Endodermal cell (in vitro differentiated cells): ENCODE measurements at regions not wholly inside any gene's neighbourhood (a gene's known extent, or its start where the extent isn't known, plus 50 kb on each side); places are given as distances from the start of the nearest gene placed in this dataset.
A peak's percentile ranks its signal among the peaks of the same experiment; 100 is the strongest.

ENCODE experiments used
- DNase-seq: peaks from one replicate; pipeline ENCODE4 v3.0.0-alpha.2; 2017
- H3K27ac ChIP-seq: 2 replicates; pipeline ENCODE4 v1.5.1; 2013; ENCODE audit warnings: mild to moderate bottlenecking, low read depth, low read length, moderate library complexity
- H3K27me3 ChIP-seq: 2 replicates; pipeline ENCODE4 v1.6.1; 2013; ENCODE audit warnings: mild to moderate bottlenecking, low read length, moderate library complexity; ENCODE audit not compliant: insufficient read depth, control insufficient read depth, poor library complexity, severe bottlenecking
- H3K36me3 ChIP-seq: 2 replicates; pipeline ENCODE4 v1.7.0; 2013; ENCODE audit warnings: mild to moderate bottlenecking, low read length, moderate library complexity; ENCODE audit not compliant: control insufficient read depth, insufficient read depth
- H3K4me1 ChIP-seq: one replicate; pipeline ENCODE4 v1.7.0; 2013; ENCODE audit warnings: low read length; ENCODE audit not compliant: control insufficient read depth, insufficient read depth
- H3K4me3 ChIP-seq: 2 replicates; pipeline ENCODE4 v1.5.1; 2013; ENCODE audit warnings: mild to moderate bottlenecking, low read length, moderate library complexity
- H3K9ac ChIP-seq: 2 replicates; pipeline ENCODE4 v1.6.1; 2013; ENCODE audit warnings: mild to moderate bottlenecking, low read length, moderate library complexity; ENCODE audit not compliant: poor library complexity, severe bottlenecking; ENCODE audit errors: extremely low read depth
- H3K9me3 ChIP-seq: 2 replicates; pipeline ENCODE4 v1.6.1; 2013; ENCODE audit warnings: mild to moderate bottlenecking, low read length, moderate library complexity; ENCODE audit not compliant: control insufficient read depth
- H3K27ac Mint-ChIP-seq: 2 replicates; pipeline ENCODE4 v1.8.0; 2020; ENCODE audit warnings: mixed read lengths
- H3K27me3 Mint-ChIP-seq: 2 replicates; pipeline ENCODE4 v1.8.0; 2021; ENCODE audit warnings: mild to moderate bottlenecking, mixed read lengths; ENCODE audit not compliant: insufficient read depth
- H3K36me3 Mint-ChIP-seq: 2 replicates; pipeline ENCODE4 v1.8.0; 2020; ENCODE audit warnings: low read depth, mixed read lengths
- H3K4me1 Mint-ChIP-seq: 2 replicates; pipeline ENCODE4 v1.8.0; 2020; ENCODE audit warnings: mixed read lengths
- H3K4me3 Mint-ChIP-seq: 2 replicates; pipeline ENCODE4 v1.8.0; 2020; ENCODE audit warnings: mild to moderate bottlenecking, moderate library complexity, mixed read lengths
- H3K9me3 Mint-ChIP-seq: 2 replicates; pipeline ENCODE4 v1.8.0; 2020; ENCODE audit warnings: mild to moderate bottlenecking, mixed read lengths
- CTCF ChIP-seq: fragments of 200-600 bp; sonication (generic); conservative IDR thresholded peaks from 2 replicates; pipeline ENCODE4 v1.5.0; 2021; ENCODE audit warnings: antibody characterized with exemption, mild to moderate bottlenecking
- WGBS, 2 experiments: methylation state at CpG; one replicate each; pipeline versions ENCODE4 v1.1.5 to v1.1.7; 2013; ENCODE audit warnings: missing lambda C conversion rate in 2 of 2, mixed read lengths in 1 of 2; ENCODE audit not compliant: insufficient coverage in 1 of 2, insufficient read length in 1 of 2; 5-methylcytosine and 5-hydroxymethylcytosine counted together

GRCh38 chr2:236754271-236754944, 184.8 kb downstream of the ACKR3 start:
- Mint-ChIP-seq H3K4me1 (peaks cover 45% of the 10 kb centered on the region), H3K9me3 (no peaks in the 10 kb centered on the region), H3K4me3 (no peak overlapping the region), H3K36me3 (no peaks in the 10 kb centered on the region), H3K27me3 (peaks cover 3% of the 10 kb centered on the region), H3K27ac (no peak overlapping the region)
- no peak overlapping the region for H3K27ac ChIP-seq
- WGBS, 2 experiments, result 93 to 95% methylated on average over 10 to 11 of the region's 11 CpGs
- no peaks in the 10 kb centered on the region for H3K27me3 ChIP-seq
- no peaks in the 10 kb centered on the region for H3K36me3 ChIP-seq
- peaks cover 11% of the 10 kb centered on the region for H3K4me1 ChIP-seq
- no peak overlapping the region for H3K4me3 ChIP-seq
- no peak for DNase-seq
- H3K9ac ChIP-seq, result no peak overlapping the region
- no peak for TF ChIP-seq CTCF
- no peaks in the 10 kb centered on the region for H3K9me3 ChIP-seq

GRCh38 chr2:236755278-236755840, 185.7 kb downstream of the ACKR3 start:
- H3K9ac ChIP-seq, result no peak overlapping the region
- no peak for DNase-seq
- Mint-ChIP-seq H3K9me3 (no peaks in the 10 kb centered on the region), H3K27me3 (peaks cover 7% of the 10 kb centered on the region), H3K4me1 (peaks cover 43% of the 10 kb centered on the region), H3K36me3 (no peaks in the 10 kb centered on the region), H3K4me3 (no peak overlapping the region), H3K27ac (peak overlapping the region; percentile 71)
- 87 to 100% methylated on average over 3 to 5 of the region's 5 CpGs for WGBS, 2 experiments
- peaks cover 11% of the 10 kb centered on the region for H3K4me1 ChIP-seq
- H3K9me3 ChIP-seq, result no peaks in the 10 kb centered on the region
- no peak overlapping the region for H3K27ac ChIP-seq
- no peaks in the 10 kb centered on the region for H3K36me3 ChIP-seq
- no peak overlapping the region for H3K4me3 ChIP-seq
- no peak for TF ChIP-seq CTCF
- H3K27me3 ChIP-seq, result no peaks in the 10 kb centered on the region

- TF ChIP-seq CTCF, result no peak
- Histone ChIP-seq H3K27ac (no peak overlapping the region), H3K27me3 (no peaks in the 10 kb centered on the region), H3K9ac (no peak overlapping the region), H3K9me3 (no peaks in the 10 kb centered on the region), H3K4me3 (no peak overlapping the region), H3K4me1 (peaks cover 11% of the 10 kb centered on the region), H3K36me3 (no peaks in the 10 kb centered on the region)
- H3K4me1 Mint-ChIP-seq, result peaks cover 27% of the 10 kb centered on the region
- no peak for DNase-seq
- peaks cover 5% of the 10 kb centered on the region for H3K27me3 Mint-ChIP-seq
- WGBS, 2 experiments, result 91 to 100% methylated on average over 2 of the region's 2 CpGs
- H3K9me3 Mint-ChIP-seq, result no peaks in the 10 kb centered on the region
- no peaks in the 10 kb centered on the region for H3K36me3 Mint-ChIP-seq
- H3K27ac Mint-ChIP-seq, result no peak overlapping the region
- no peak overlapping the region for H3K4me3 Mint-ChIP-seq
These were observed 188.8 kb downstream of the ACKR3 start for GRCh38 chr2:236758406-236758805.
